MM.1S (cell line): ENCODE measurements at regions not wholly inside any gene's neighbourhood (a gene's known extent, or its start where the extent isn't known, plus 50 kb on each side); places are given as distances from the start of the nearest gene placed in this dataset.

Experiments used
- DNase-seq: peaks from one replicate; pipeline ENCODE4 v3.0.0-alpha.2; 2015
- H2AFZ ChIP-seq: fragments of 300-600 bp; sonication (generic); 2 replicates; pipeline ENCODE4 v1.6.0; 2016; ENCODE audit warnings: antibody characterized with exemption, low read length
- H3F3A ChIP-seq: fragments of 300-600 bp; sonication (generic); 2 replicates; pipeline ENCODE4 v1.6.1; 2016; ENCODE audit warnings: mild to moderate bottlenecking, antibody characterized with exemption, low read length, moderate library complexity, mixed read lengths; ENCODE audit not compliant: insufficient read depth
- H3K27ac ChIP-seq: fragments of 300-600 bp; sonication (generic); 2 replicates; pipeline ENCODE4 v1.5.1; 2016; ENCODE audit warnings: mild to moderate bottlenecking, low read length
- H3K27me3 ChIP-seq: fragments of 300-600 bp; sonication (generic); replicated peaks from 2 replicates; pipeline ENCODE4 v1.6.0; 2016; ENCODE audit warnings: low read length; ENCODE audit not compliant: insufficient read depth
- H3K36me3 ChIP-seq: fragments of 300-600 bp; sonication (generic); replicated peaks from 2 replicates; pipeline ENCODE4 v1.6.1; 2016; ENCODE audit warnings: mild to moderate bottlenecking, low read length, mixed read lengths; ENCODE audit not compliant: insufficient read depth
- H3K4me1 ChIP-seq: fragments of 300-600 bp; sonication (generic); 2 replicates; pipeline ENCODE4 v1.6.1; 2016; ENCODE audit warnings: low read length, mixed read lengths
- H3K4me2 ChIP-seq: fragments of 300-600 bp; sonication (generic); 2 replicates; pipeline ENCODE4 v1.6.0; 2016; ENCODE audit warnings: low read depth, low read length
- H3K4me3 ChIP-seq: fragments of 300-600 bp; sonication (generic); 2 replicates; pipeline ENCODE4 v1.5.1; 2016; ENCODE audit warnings: low read length, mixed read lengths
- H3K79me2 ChIP-seq: fragments of 300-600 bp; sonication (generic); 2 replicates; pipeline ENCODE4 v1.6.1; 2016; ENCODE audit warnings: mixed run types, low read length, mixed read lengths
- H3K9ac ChIP-seq: fragments of 300-600 bp; sonication (generic); 2 replicates; pipeline ENCODE4 v1.6.1; 2016; ENCODE audit warnings: low read length, mixed read lengths
- H3K9me2 ChIP-seq: fragments of 300-600 bp; sonication (generic); replicated peaks from 2 replicates; pipeline ENCODE4 v1.6.1; 2016; ENCODE audit warnings: mild to moderate bottlenecking, low read length, mixed read lengths; ENCODE audit not compliant: insufficient read depth
- H3K9me3 ChIP-seq: fragments of 300-600 bp; sonication (generic); replicated peaks from 2 replicates; pipeline ENCODE4 v1.6.1; 2016; ENCODE audit warnings: mild to moderate bottlenecking, low read length, mixed read lengths; ENCODE audit not compliant: insufficient read depth
- H4K20me1 ChIP-seq: fragments of 300-600 bp; sonication (generic); 2 replicates; pipeline ENCODE4 v1.6.1; 2016; ENCODE audit warnings: mild to moderate bottlenecking, low read length, moderate library complexity, mixed read lengths; ENCODE audit not compliant: insufficient read depth
- EZH2 ChIP-seq: fragments of 300-600 bp; sonication (generic); optimal IDR thresholded peaks from 2 replicates; pipeline ENCODE3; 2017; ENCODE audit warnings: low read depth, mild to moderate bottlenecking, antibody characterized with exemption, low read length, mixed read lengths
- EZH2phosphoT487 ChIP-seq: fragments of 300-600 bp; sonication (generic); IDR thresholded peaks from 2 replicates; pipeline ENCODE4 v1.6.1; 2018; ENCODE audit warnings: antibody characterized with exemption, low read length
- TF ChIP-seq, protein P1 (sequence below): fragments of 300-600 bp; sonication (generic); IDR thresholded peaks from 2 replicates; pipeline ENCODE4 v1.5.1; 2016; ENCODE audit warnings: antibody characterized with exemption, low read length, mixed read lengths

DNA sequence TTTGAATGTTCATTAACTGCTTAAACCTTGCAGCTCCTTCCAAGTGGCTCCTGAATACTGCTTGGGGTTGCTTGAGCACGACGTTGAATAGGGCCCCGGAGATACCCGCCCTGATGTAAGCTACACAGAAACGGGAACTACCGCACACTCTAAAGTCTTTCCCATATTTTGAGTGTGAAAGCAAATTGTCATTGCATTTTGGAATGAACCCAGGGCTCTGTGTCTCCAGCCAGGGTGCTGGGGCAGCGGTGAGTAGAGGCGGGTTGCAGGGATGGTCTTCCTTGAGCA lies 59.4 kb upstream of the HELT start:
- Histone ChIP-seq H3K4me3 (no peak overlapping the region), H2AFZ (no peak overlapping the region), H4K20me1 (no peaks in the 10 kb centered on the region), H3F3A (no peaks in the 10 kb centered on the region), H3K4me1 (no peaks in the 10 kb centered on the region), H3K9ac (no peak overlapping the region), H3K9me2 (no peaks in the 10 kb centered on the region), H3K9me3 (no peaks in the 10 kb centered on the region), H3K27me3 (no peaks in the 10 kb centered on the region), H3K27ac (no peak overlapping the region), H3K4me2 (no peak overlapping the region), H3K36me3 (no peaks in the 10 kb centered on the region), H3K79me2 (no peaks in the 10 kb centered on the region)
- no peak for DNase-seq
- no peak for TF ChIP-seq EZH2phosphoT487
- TF ChIP-seq, protein P1, sequence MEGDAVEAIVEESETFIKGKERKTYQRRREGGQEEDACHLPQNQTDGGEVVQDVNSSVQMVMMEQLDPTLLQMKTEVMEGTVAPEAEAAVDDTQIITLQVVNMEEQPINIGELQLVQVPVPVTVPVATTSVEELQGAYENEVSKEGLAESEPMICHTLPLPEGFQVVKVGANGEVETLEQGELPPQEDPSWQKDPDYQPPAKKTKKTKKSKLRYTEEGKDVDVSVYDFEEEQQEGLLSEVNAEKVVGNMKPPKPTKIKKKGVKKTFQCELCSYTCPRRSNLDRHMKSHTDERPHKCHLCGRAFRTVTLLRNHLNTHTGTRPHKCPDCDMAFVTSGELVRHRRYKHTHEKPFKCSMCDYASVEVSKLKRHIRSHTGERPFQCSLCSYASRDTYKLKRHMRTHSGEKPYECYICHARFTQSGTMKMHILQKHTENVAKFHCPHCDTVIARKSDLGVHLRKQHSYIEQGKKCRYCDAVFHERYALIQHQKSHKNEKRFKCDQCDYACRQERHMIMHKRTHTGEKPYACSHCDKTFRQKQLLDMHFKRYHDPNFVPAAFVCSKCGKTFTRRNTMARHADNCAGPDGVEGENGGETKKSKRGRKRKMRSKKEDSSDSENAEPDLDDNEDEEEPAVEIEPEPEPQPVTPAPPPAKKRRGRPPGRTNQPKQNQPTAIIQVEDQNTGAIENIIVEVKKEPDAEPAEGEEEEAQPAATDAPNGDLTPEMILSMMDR: no peak
- TF ChIP-seq EZH2: no peak

DNA sequence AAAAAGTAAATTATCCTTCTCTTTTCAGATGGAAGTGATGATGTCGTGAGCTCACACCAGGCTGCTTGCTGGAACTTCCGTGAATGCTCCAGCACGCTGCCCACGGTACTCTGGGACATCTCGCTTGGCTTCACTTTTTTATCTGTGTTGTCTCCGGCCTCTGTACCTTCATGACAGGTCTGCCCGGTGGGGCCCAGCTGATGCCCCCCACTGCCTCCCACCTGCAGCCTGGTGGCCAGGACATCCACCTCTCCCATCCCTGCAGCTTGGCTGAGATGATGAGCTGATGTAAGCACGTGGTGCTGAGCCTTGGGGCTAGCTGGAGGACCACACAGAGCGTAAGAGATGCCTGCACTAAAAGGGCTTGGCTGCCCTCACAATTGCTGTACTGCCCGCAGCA lies 59.0 kb upstream of the HELT start:
- Histone ChIP-seq H3K4me1 (no peaks in the 10 kb centered on the region), H3K4me3 (no peak overlapping the region), H3K9me2 (no peaks in the 10 kb centered on the region), H4K20me1 (no peaks in the 10 kb centered on the region), H3K27ac (no peak overlapping the region), H3K9ac (no peak overlapping the region), H3K79me2 (no peaks in the 10 kb centered on the region), H2AFZ (no peak overlapping the region), H3K36me3 (no peaks in the 10 kb centered on the region), H3K9me3 (no peaks in the 10 kb centered on the region), H3K4me2 (no peak overlapping the region), H3K27me3 (no peaks in the 10 kb centered on the region), H3F3A (no peaks in the 10 kb centered on the region)
- no peak for TF ChIP-seq EZH2
- no peak for DNase-seq

- DNase-seq: no peak
- H3K9me3 ChIP-seq: no peaks in the 10 kb centered on the region
- H3F3A ChIP-seq: no peaks in the 10 kb centered on the region
- no peaks in the 10 kb centered on the region for H3K27me3 ChIP-seq
- H3K4me2 ChIP-seq: no peak overlapping the region
- H2AFZ ChIP-seq: no peak overlapping the region
- H3K9ac ChIP-seq: no peak overlapping the region
- no peaks in the 10 kb centered on the region for H3K4me1 ChIP-seq
- no peaks in the 10 kb centered on the region for H3K36me3 ChIP-seq
- H3K9me2 ChIP-seq: no peaks in the 10 kb centered on the region
- H4K20me1 ChIP-seq: no peaks in the 10 kb centered on the region
- TF ChIP-seq EZH2phosphoT487: no peak
- TF ChIP-seq, protein P1: no peak
- TF ChIP-seq EZH2: no peak
- H3K4me3 ChIP-seq: no peak overlapping the region
- H3K79me2 ChIP-seq: no peaks in the 10 kb centered on the region
- no peak overlapping the region for H3K27ac ChIP-seq
Observed at GRCh38 chr4:184959786-184960185, 58.5 kb upstream of the HELT start.

- no peaks in the 10 kb centered on the region for H3F3A ChIP-seq
- no peaks in the 10 kb centered on the region for H3K4me1 ChIP-seq
- no peak for DNase-seq
- H3K27ac ChIP-seq: no peak overlapping the region
- H3K4me3 ChIP-seq: no peak overlapping the region
- no peak overlapping the region for H3K9ac ChIP-seq
- TF ChIP-seq, protein P1: no peak
- TF ChIP-seq EZH2phosphoT487 (no peak), EZH2 (no peak)
- no peaks in the 10 kb centered on the region for H3K9me2 ChIP-seq
- no peaks in the 10 kb centered on the region for H3K9me3 ChIP-seq
- H4K20me1 ChIP-seq: no peaks in the 10 kb centered on the region
- H3K4me2 ChIP-seq: no peak overlapping the region
- no peaks in the 10 kb centered on the region for H3K27me3 ChIP-seq
- no peaks in the 10 kb centered on the region for H3K36me3 ChIP-seq
- no peaks in the 10 kb centered on the region for H3K79me2 ChIP-seq
- H2AFZ ChIP-seq: no peak overlapping the region
Observed at GRCh38 chr4:184960505-184960971, 57.8 kb upstream of the HELT start.
